ENCODE measurements at regions not wholly inside any gene's neighbourhood (a gene's known extent, or its start where the extent isn't known, plus 50 kb on each side); places are given as distances from the start of the nearest gene placed in this dataset.

DNA sequence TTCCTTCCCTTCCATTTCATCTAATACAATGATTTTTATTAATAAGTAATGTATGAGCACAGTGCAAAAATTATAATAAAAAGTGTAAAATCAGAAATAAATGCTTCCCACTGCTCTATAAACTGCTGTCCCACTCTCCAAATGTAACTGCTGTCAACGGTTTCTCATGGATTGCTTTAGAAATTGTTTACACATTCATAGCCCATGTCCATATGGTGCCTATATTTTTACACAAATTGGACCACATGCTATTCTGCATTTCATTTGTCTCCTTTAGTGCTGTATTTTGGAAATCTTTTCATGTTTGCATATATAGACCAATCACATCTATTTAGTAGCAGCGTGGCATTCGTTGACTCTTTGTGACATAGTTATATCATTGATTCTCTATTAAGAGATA, 164.7 kb upstream of the SLCO3A1 start:
- TF ChIP-seq POLR2A (IDR thresholded peaks at IDR 0.05) (no peak), EP300 (IDR thresholded peaks at IDR 0.05) (no peak)
- TF ChIP-seq, protein P1, sequence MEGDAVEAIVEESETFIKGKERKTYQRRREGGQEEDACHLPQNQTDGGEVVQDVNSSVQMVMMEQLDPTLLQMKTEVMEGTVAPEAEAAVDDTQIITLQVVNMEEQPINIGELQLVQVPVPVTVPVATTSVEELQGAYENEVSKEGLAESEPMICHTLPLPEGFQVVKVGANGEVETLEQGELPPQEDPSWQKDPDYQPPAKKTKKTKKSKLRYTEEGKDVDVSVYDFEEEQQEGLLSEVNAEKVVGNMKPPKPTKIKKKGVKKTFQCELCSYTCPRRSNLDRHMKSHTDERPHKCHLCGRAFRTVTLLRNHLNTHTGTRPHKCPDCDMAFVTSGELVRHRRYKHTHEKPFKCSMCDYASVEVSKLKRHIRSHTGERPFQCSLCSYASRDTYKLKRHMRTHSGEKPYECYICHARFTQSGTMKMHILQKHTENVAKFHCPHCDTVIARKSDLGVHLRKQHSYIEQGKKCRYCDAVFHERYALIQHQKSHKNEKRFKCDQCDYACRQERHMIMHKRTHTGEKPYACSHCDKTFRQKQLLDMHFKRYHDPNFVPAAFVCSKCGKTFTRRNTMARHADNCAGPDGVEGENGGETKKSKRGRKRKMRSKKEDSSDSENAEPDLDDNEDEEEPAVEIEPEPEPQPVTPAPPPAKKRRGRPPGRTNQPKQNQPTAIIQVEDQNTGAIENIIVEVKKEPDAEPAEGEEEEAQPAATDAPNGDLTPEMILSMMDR (IDR thresholded peaks at IDR 0.05), result no peak

Data from gastroesophageal sphincter (tissue), 3 donors.